Thyroid gland (tissue), 4 donors: ENCODE measurements at regions not wholly inside any gene's neighbourhood (a gene's known extent, or its start where the extent isn't known, plus 50 kb on each side); places are given as distances from the start of the nearest gene placed in this dataset.

Source experiments
- POLR2A ChIP-seq, 2 donors: fragments of 450-650 bp; IDR thresholded peaks; one replicate each; pipeline ENCODE4 v1.6.1; 2017; ENCODE audit warnings: antibody characterized with exemption in 2 of 2, mild to moderate bottlenecking in 2 of 2, moderate library complexity in 1 of 2
- TF ChIP-seq, protein P1 (sequence below), 6 experiments: fragments of 200-600 bp in 3 of 6; fragments of 450-650 bp in 3 of 6; sonication (generic) in 3 of 6; IDR thresholded peaks; one replicate each; pipeline ENCODE4 v1.5.1; 2016 to 2019; ENCODE audit warnings: antibody characterized with exemption in 6 of 6, mild to moderate bottlenecking in 2 of 6, inconsistent platforms in 1 of 6, moderate library complexity in 1 of 6

DNA sequence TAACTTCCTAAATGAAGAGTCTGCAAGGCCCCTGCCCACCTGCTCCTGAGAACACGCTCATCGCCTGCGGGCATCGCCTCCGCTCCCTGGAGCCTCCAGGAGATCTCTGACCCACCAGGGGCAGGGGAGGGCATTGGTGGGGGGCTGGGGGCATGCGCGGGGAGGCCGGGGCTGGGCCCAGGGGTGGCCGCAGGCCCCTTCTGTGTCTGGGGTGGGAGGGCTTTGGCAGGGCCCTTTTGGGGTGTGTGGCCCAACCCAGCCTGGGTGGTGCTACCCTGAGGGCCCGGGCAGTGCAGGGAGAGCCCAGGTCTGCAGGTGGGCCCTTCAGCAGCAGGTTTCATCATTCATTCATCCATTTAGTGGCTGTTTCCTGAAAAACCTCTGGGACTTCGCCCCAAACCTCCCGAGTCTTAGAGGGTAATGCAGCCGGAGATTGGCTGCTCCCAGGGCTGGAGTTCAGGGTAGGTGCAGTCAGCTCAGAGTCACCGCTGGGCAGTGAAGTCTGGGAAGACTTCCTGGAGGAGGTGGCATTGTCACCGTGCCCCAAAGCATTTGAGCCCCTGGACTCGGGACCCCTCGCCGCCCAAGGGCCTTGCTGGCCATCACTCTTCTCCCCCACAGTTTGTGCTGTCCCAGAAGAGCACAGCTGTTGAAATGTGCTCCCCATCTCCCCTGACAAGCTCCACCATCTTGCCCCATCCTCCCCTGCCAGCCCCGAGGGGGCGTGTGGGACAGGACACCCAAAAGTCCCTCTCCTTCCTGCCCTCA is 255.1 kb downstream of the PARP8 start:
- TF ChIP-seq POLR2A (IDR thresholded peaks at IDR 0.05), result no peak
- TF ChIP-seq, protein P1, sequence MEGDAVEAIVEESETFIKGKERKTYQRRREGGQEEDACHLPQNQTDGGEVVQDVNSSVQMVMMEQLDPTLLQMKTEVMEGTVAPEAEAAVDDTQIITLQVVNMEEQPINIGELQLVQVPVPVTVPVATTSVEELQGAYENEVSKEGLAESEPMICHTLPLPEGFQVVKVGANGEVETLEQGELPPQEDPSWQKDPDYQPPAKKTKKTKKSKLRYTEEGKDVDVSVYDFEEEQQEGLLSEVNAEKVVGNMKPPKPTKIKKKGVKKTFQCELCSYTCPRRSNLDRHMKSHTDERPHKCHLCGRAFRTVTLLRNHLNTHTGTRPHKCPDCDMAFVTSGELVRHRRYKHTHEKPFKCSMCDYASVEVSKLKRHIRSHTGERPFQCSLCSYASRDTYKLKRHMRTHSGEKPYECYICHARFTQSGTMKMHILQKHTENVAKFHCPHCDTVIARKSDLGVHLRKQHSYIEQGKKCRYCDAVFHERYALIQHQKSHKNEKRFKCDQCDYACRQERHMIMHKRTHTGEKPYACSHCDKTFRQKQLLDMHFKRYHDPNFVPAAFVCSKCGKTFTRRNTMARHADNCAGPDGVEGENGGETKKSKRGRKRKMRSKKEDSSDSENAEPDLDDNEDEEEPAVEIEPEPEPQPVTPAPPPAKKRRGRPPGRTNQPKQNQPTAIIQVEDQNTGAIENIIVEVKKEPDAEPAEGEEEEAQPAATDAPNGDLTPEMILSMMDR (IDR thresholded peaks at IDR 0.05), result no peak
